GM23248 (cell line): ENCODE measurements at regions not wholly inside any gene's neighbourhood (a gene's known extent, or its start where the extent isn't known, plus 50 kb on each side); places are given as distances from the start of the nearest gene placed in this dataset.

Experiments used
- EZH2 ChIP-seq: fragments of 200-600 bp; sonication (generic); IDR thresholded peaks from 2 replicates; pipeline ENCODE4 v1.6.1; 2018; ENCODE audit warnings: antibody characterized with exemption, mild to moderate bottlenecking; ENCODE audit not compliant: insufficient read depth, poor library complexity, severe bottlenecking
- EZH2phosphoT487 ChIP-seq: fragments of 200-600 bp; sonication (generic); IDR thresholded peaks from 2 replicates; pipeline ENCODE4 v1.6.1; 2018; ENCODE audit warnings: antibody characterized with exemption, moderate library complexity, mild to moderate bottlenecking, low read depth; ENCODE audit not compliant: insufficient read depth

DNA sequence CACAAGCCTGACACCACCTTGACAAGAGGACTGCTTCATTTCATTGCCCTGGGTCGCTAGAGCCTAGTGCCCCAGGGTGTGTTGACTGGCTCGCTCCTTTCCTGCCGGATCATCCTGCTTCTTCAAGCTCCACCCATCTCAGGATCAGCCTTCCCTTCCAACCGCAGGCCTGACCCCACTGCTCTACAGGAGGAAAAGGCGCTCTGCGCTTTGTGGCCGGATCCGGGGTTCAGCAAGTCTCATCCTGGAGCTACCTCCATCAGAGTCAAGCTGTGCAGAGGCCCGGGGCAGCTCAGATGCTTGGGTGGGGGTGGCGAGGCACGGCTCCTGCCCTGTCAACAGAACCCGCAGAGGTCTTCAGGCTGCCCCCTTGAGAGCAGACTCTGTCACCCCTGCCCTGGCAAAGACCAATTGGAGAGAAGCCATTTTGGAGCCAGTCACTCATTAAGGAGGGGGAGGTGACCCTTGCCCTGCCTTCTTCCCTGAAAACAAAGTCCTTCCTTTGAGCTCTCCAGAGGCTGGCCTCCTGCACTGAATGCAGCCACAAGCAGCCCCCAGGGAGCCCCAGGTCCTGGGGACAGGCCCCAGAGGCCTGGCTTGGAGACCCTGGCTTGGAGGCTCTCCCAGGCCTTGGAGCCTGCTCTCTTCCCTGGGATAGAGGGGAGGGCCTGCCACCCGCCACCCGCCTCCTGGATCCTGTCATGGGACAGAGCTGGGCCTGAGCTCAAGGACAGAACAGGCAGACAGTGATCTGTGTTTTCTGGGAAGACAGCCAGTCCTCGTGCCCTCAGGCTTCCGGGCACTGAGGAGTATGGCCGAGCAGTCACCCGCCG, 80.3 kb downstream of the CPN2 start:
- no peak for TF ChIP-seq EZH2phosphoT487
- TF ChIP-seq EZH2: no peak
